ENCODE measurements at regions not wholly inside any gene's neighbourhood (a gene's known extent, or its start where the extent isn't known, plus 50 kb on each side); places are given as distances from the start of the nearest gene placed in this dataset.

GRCh38 chr12:45490232-45490881 lies 239.1 kb upstream of the ARID2 start:
- no peak for DNase-seq
- Histone ChIP-seq H3K4me3 (ENCODE audit: low read depth, low read length) (no peak overlapping the region), H3K4me1 (no peaks in the 10 kb centered on the region), H3K27me3 (no peaks in the 10 kb centered on the region), H3K36me3 (no peaks in the 10 kb centered on the region), H3K9me3 (no peaks in the 10 kb centered on the region)
- no peak for TF ChIP-seq CTCF (IDR thresholded peaks at IDR 0.05; ENCODE audit: low read depth, low read length)

GRCh38 chr12:45494279-45494678 lies 235.2 kb upstream of the ARID2 start:
- no peak overlapping the region for H3K4me3 ChIP-seq (ENCODE audit: low read depth, low read length)
- DNase-seq, result no peak
- no peaks in the 10 kb centered on the region for H3K27me3 ChIP-seq
- no peak for TF ChIP-seq CTCF (IDR thresholded peaks at IDR 0.05; ENCODE audit: low read depth, low read length)
- H3K36me3 ChIP-seq, result no peaks in the 10 kb centered on the region
- no peaks in the 10 kb centered on the region for H3K4me1 ChIP-seq
- no peaks in the 10 kb centered on the region for H3K9me3 ChIP-seq

GRCh38 chr12:45498645-45499044 lies 230.9 kb upstream of the ARID2 start:
- Histone ChIP-seq H3K36me3 (no peaks in the 10 kb centered on the region), H3K9me3 (no peaks in the 10 kb centered on the region), H3K4me1 (no peaks in the 10 kb centered on the region; the same call in 1 of the 2 replicates), H3K27me3 (no peaks in the 10 kb centered on the region), H3K4me3 (ENCODE audit: low read depth, low read length) (no peak overlapping the region)
- DNase-seq, result no peak
- no peak for TF ChIP-seq CTCF (IDR thresholded peaks at IDR 0.05; ENCODE audit: low read depth, low read length)

GRCh38 chr12:45502481-45503128 lies 226.9 kb upstream of the ARID2 start:
- Histone ChIP-seq H3K27me3 (no peaks in the 10 kb centered on the region), H3K4me3 (ENCODE audit: low read depth, low read length) (no peak overlapping the region), H3K4me1 (no peaks in the 10 kb centered on the region; the same call in 1 of the 2 replicates), H3K9me3 (no peaks in the 10 kb centered on the region), H3K36me3 (no peaks in the 10 kb centered on the region)
- no peak for TF ChIP-seq CTCF (IDR thresholded peaks at IDR 0.05; ENCODE audit: low read depth, low read length)
- no peak for DNase-seq

GRCh38 chr12:45503899-45504298 lies 225.6 kb upstream of the ARID2 start:
- no peak for TF ChIP-seq CTCF (IDR thresholded peaks at IDR 0.05; ENCODE audit: low read depth, low read length)
- H3K27me3 ChIP-seq, result no peaks in the 10 kb centered on the region

GRCh38 chr12:45504316-45505010 lies 225.0 kb upstream of the ARID2 start:
- Histone ChIP-seq H3K4me3 (ENCODE audit: low read depth, low read length) (no peak overlapping the region), H3K27me3 (no peaks in the 10 kb centered on the region), H3K36me3 (no peaks in the 10 kb centered on the region), H3K4me1 (no peaks in the 10 kb centered on the region; the same call in 1 of the 2 replicates), H3K9me3 (no peaks in the 10 kb centered on the region)
- TF ChIP-seq CTCF (IDR thresholded peaks at IDR 0.05; ENCODE audit: low read depth, low read length), result no peak
- no peak for DNase-seq

More at GRCh38 chr12:45503899-45504298, 225.6 kb upstream of the ARID2 start:
- Histone ChIP-seq H3K36me3 (no peaks in the 10 kb centered on the region), H3K9me3 (no peaks in the 10 kb centered on the region), H3K4me3 (ENCODE audit: low read depth, low read length) (no peak overlapping the region), H3K4me1 (no peaks in the 10 kb centered on the region; the same call in 1 of the 2 replicates)
- no peak for DNase-seq

Measured in BE2C (cell line).